MM.1S (cell line): ENCODE measurements at regions not wholly inside any gene's neighbourhood (a gene's known extent, or its start where the extent isn't known, plus 50 kb on each side); places are given as distances from the start of the nearest gene placed in this dataset.

Source experiments
- EZH2phosphoT487 ChIP-seq: fragments of 300-600 bp; sonication (generic); IDR thresholded peaks from 2 replicates; pipeline ENCODE4 v1.6.1; 2018; ENCODE audit warnings: antibody characterized with exemption, low read length
- TF ChIP-seq, protein P1 (sequence below): fragments of 300-600 bp; sonication (generic); IDR thresholded peaks from 2 replicates; pipeline ENCODE4 v1.5.1; 2016; ENCODE audit warnings: antibody characterized with exemption, low read length, mixed read lengths

DNA sequence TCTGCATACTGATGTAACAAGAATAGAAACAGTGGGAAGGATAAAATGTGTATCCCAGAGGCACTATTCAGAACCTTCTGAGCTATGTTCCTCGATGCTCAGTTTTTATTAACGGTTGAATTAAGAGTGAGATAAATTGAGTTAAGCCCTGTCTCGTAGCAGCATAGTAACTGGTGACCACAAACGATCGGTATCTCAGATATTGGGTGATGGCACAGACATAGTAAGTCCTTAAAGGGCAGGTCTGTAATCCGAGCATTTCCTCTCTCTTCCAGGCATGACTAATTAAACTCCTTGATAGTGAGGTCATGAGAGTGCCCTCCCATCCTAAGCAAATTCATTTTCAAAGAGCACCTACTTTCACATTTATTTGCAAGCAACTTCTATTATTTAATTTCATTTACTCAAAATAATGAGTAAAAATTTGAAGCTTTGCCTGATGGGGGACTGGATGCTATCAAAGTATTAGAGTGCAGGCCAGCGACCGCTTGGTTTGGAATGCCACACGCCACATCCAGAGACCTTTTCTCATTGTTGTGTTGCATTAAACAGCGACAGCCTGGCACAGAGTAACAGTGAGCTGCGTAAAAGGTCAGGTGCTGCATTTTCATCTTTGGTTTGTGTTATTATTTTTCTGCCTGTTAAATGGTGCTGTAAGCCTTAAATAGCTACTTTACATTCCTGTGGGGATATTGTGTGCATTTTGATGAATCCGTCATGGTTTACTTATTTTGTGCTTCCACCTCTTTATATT is 101.9 kb downstream of the PCDH7 start:
- TF ChIP-seq, protein P1, sequence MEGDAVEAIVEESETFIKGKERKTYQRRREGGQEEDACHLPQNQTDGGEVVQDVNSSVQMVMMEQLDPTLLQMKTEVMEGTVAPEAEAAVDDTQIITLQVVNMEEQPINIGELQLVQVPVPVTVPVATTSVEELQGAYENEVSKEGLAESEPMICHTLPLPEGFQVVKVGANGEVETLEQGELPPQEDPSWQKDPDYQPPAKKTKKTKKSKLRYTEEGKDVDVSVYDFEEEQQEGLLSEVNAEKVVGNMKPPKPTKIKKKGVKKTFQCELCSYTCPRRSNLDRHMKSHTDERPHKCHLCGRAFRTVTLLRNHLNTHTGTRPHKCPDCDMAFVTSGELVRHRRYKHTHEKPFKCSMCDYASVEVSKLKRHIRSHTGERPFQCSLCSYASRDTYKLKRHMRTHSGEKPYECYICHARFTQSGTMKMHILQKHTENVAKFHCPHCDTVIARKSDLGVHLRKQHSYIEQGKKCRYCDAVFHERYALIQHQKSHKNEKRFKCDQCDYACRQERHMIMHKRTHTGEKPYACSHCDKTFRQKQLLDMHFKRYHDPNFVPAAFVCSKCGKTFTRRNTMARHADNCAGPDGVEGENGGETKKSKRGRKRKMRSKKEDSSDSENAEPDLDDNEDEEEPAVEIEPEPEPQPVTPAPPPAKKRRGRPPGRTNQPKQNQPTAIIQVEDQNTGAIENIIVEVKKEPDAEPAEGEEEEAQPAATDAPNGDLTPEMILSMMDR: no peak
- no peak for TF ChIP-seq EZH2phosphoT487
